IMR-90 (cell line): ENCODE measurements at regions not wholly inside any gene's neighbourhood (a gene's known extent, or its start where the extent isn't known, plus 50 kb on each side); places are given as distances from the start of the nearest gene placed in this dataset.

Source experiments
- ATAC-seq: fragments of 200-7000 bp; cut with Tn5 transposase; 2 replicates; pipeline ENCODE4 v1.9.1; 2020; ENCODE audit warnings: low read depth, mild to moderate bottlenecking, moderate library complexity
- BruUV-seq: library from RNA; stranded (reverse); fragments of 400-500 nt; replicated peaks from 2 replicates; lab custom pipeline; 2021; lab: Mats Ljungman, UMichigan
- CTCF ChIA-PET: fragments of 300-600 bp; formaldehyde crosslinking; extraction: SDS; loops from one replicate; lab custom pipeline; 2021; ENCODE audit warnings: antibody characterized with exemption; lab: Yijun Ruan, JAX
- POLR2A ChIA-PET: fragments of 300-600 bp; sonication (Branson Sonifier 250); formaldehyde crosslinking; loops from one replicate; lab custom pipeline; 2022; ENCODE audit warnings: antibody characterized with exemption; ENCODE audit not compliant: unreplicated experiment; lab: Charles Lee
- DNase-seq: peaks from one replicate; pipeline ENCODE4 v3.0.0; 2013
- H2AFZ ChIP-seq: replicated peaks from 2 replicates; pipeline ENCODE3; 2013; ENCODE audit warnings: low read length, mild to moderate bottlenecking; ENCODE audit not compliant: poor library complexity
- H2AK5ac ChIP-seq: 2 replicates; pipeline ENCODE4 v1.6.1; 2013; ENCODE audit warnings: low read depth, low read length, inconsistent platforms
- H2AK9ac ChIP-seq: replicated peaks from 2 replicates; pipeline ENCODE3; 2013; ENCODE audit warnings: mild to moderate bottlenecking, low read depth, low read length, moderate library complexity; ENCODE audit not compliant: poor library complexity
- H2BK120ac ChIP-seq: 2 replicates; pipeline ENCODE4 v1.6.1; 2013; ENCODE audit warnings: low read depth, low read length, inconsistent platforms
- H2BK15ac ChIP-seq: 3 replicates; pipeline ENCODE4 v1.6.1; 2013; ENCODE audit warnings: low read depth, low read length, inconsistent platforms
- H2BK20ac ChIP-seq: 2 replicates; pipeline ENCODE4 v1.6.1; 2013; ENCODE audit warnings: low read depth, mild to moderate bottlenecking, inconsistent platforms, low read length, moderate library complexity
- H2BK5ac ChIP-seq: 2 replicates; pipeline ENCODE4 v1.6.1; 2013; ENCODE audit warnings: mild to moderate bottlenecking, low read depth, low read length, inconsistent platforms; ENCODE audit not compliant: poor library complexity, severe bottlenecking
- H3K14ac ChIP-seq: replicated peaks from 2 replicates; pipeline ENCODE4 v1.6.1; 2013; ENCODE audit warnings: low read depth, low read length, inconsistent platforms
- H3K18ac ChIP-seq: 2 replicates; pipeline ENCODE4 v1.6.1; 2013; ENCODE audit warnings: low read depth, low read length, control low read depth
- H3K23ac ChIP-seq: 2 replicates; pipeline ENCODE4 v1.6.1; 2013; ENCODE audit warnings: low read depth, low read length, inconsistent platforms
- H3K27ac ChIP-seq: 2 replicates; pipeline ENCODE4 v1.5.1; 2013; ENCODE audit warnings: mild to moderate bottlenecking, control low read depth, low read length; ENCODE audit not compliant: insufficient read depth
- H3K27me3 ChIP-seq: 2 replicates; pipeline ENCODE4 v1.6.1; 2013; ENCODE audit warnings: low read length; ENCODE audit not compliant: control insufficient read depth, insufficient read depth
- H3K36me3 ChIP-seq: 2 replicates; pipeline ENCODE4 v1.6.1; 2013; ENCODE audit warnings: low read length, mixed read lengths; ENCODE audit not compliant: control insufficient read depth, insufficient read depth
- H3K4ac ChIP-seq: 2 replicates; pipeline ENCODE4 v1.6.1; 2013; ENCODE audit warnings: low read depth, low read length, inconsistent platforms
- H3K4me1 ChIP-seq: 2 replicates; pipeline ENCODE4 v1.6.1; 2013; ENCODE audit warnings: low read length, mixed read lengths; ENCODE audit not compliant: control insufficient read depth, insufficient read depth
- H3K4me2 ChIP-seq: 2 replicates; pipeline ENCODE4 v1.6.1; 2013; ENCODE audit warnings: low read depth, mild to moderate bottlenecking, control low read depth, low read length, moderate library complexity
- H3K4me3 ChIP-seq: 2 replicates; pipeline ENCODE4 v1.5.1; 2013; ENCODE audit warnings: low read depth, mild to moderate bottlenecking, control low read depth, low read length, moderate library complexity; ENCODE audit not compliant: insufficient read depth
- H3K56ac ChIP-seq: 2 replicates; pipeline ENCODE4 v1.6.1; 2013; ENCODE audit warnings: low read length, inconsistent platforms; ENCODE audit not compliant: insufficient read depth; ENCODE audit errors: extremely low read depth
- H3K79me1 ChIP-seq, 2 experiments: 2 replicates each; pipeline ENCODE4 v1.6.1; 2013; ENCODE audit warnings: low read length in 2 of 2, inconsistent platforms in 1 of 2, low read depth in 1 of 2
- H3K9ac ChIP-seq: 2 replicates; pipeline ENCODE4 v1.6.1; 2013; ENCODE audit warnings: low read depth, low read length, control low read depth
- H3K9me1 ChIP-seq: 2 replicates; pipeline ENCODE4 v1.6.1; 2013; ENCODE audit warnings: low read length, inconsistent platforms; ENCODE audit not compliant: insufficient read depth
- H3K9me3 ChIP-seq: 2 replicates; pipeline ENCODE4 v1.6.1; 2013; ENCODE audit warnings: low read length; ENCODE audit not compliant: control insufficient read depth, insufficient read depth
- H4K20me1 ChIP-seq: 2 replicates; pipeline ENCODE4 v1.6.1; 2013; ENCODE audit warnings: low read length, inconsistent platforms; ENCODE audit not compliant: insufficient read depth
- H4K5ac ChIP-seq: 2 replicates; pipeline ENCODE4 v1.6.1; 2013; ENCODE audit warnings: mild to moderate bottlenecking, low read depth, low read length, control low read depth
- H4K8ac ChIP-seq, 2 experiments: 2 replicates each; pipeline ENCODE4 v1.6.1; 2013; ENCODE audit warnings: low read depth in 2 of 2, low read length in 2 of 2, control low read depth in 1 of 2, inconsistent platforms in 1 of 2
- H4K91ac ChIP-seq: 2 replicates; pipeline ENCODE4 v1.6.1; 2013; ENCODE audit warnings: low read depth, low read length, inconsistent platforms; ENCODE audit not compliant: insufficient read depth
- BHLHE40 ChIP-seq: fragments of 150-350 bp; IDR thresholded peaks from 2 replicates; pipeline ENCODE4 v1.6.1; 2016; ENCODE audit warnings: mild to moderate bottlenecking, low read depth, low read length
- CEBPB ChIP-seq: IDR thresholded peaks from 2 replicates; pipeline ENCODE4 v1.6.1; 2012; ENCODE audit warnings: low read depth, low read length, improper control_type of control experiment
- CHD1 ChIP-seq: IDR thresholded peaks from 2 replicates; pipeline ENCODE4 v1.6.1; 2012; ENCODE audit warnings: low read depth, low read length, improper control_type of control experiment
- FOS ChIP-seq: fragments of 150-350 bp; IDR thresholded peaks from 2 replicates; pipeline ENCODE4 v1.6.1; 2016; ENCODE audit warnings: low read depth, low read length
- MAFK ChIP-seq: IDR thresholded peaks from 2 replicates; pipeline ENCODE4 v1.6.1; 2012; ENCODE audit warnings: low read depth, low read length, improper control_type of control experiment
- MAZ ChIP-seq: IDR thresholded peaks from 2 replicates; pipeline ENCODE4 v1.6.1; 2012; ENCODE audit warnings: low read depth, mild to moderate bottlenecking, low read length, improper control_type of control experiment, moderate library complexity, borderline replicate concordance
- MXI1 ChIP-seq: IDR thresholded peaks from 2 replicates; pipeline ENCODE4 v1.6.1; 2012; ENCODE audit warnings: low read depth, mild to moderate bottlenecking, low read length, moderate library complexity, borderline replicate concordance
- NFE2L2 ChIP-seq: fragments of 150-350 bp; IDR thresholded peaks from 2 replicates; pipeline ENCODE4 v1.6.1; 2016; ENCODE audit warnings: low read depth, mild to moderate bottlenecking, low read length
- RAD21 ChIP-seq: IDR thresholded peaks from 2 replicates; pipeline ENCODE4 v1.6.1; 2012; ENCODE audit warnings: low read length, improper control_type of control experiment
- RCOR1 ChIP-seq: IDR thresholded peaks from 2 replicates; pipeline ENCODE4 v1.6.1; 2012; ENCODE audit warnings: mild to moderate bottlenecking, low read length, improper control_type of control experiment; ENCODE audit not compliant: insufficient replicate concordance
- RFX5 ChIP-seq: IDR thresholded peaks from 2 replicates; pipeline ENCODE4 v1.8.0; 2012; ENCODE audit warnings: low read depth, mild to moderate bottlenecking, low read length, moderate library complexity
- SMC3 ChIP-seq: fragments of 150-350 bp; IDR thresholded peaks from 2 replicates; pipeline ENCODE4 v1.6.1; 2016; ENCODE audit warnings: low read depth, mild to moderate bottlenecking, antibody characterized with exemption, low read length, moderate library complexity
- WGBS, 2 experiments: methylation state at CpG; one replicate each; pipeline versions ENCODE4 v1.1.5 to v1.1.7; 2013; ENCODE audit warnings: missing lambda C conversion rate in 2 of 2; ENCODE audit not compliant: insufficient read length in 1 of 2; ENCODE audit errors: extremely low coverage in 2 of 2; 5-methylcytosine and 5-hydroxymethylcytosine counted together
- dilution Hi-C: fragments of 300-500 bp; cut with HindIII; formaldehyde crosslinking; loops from one replicate; pipeline ENCODE4 v1.14.3; 2018; ENCODE audit warnings: low sequenced_read_pairs; ENCODE audit not compliant: unreplicated experiment
- in situ Hi-C: fragments of 300-500 bp; cut with MboI; formaldehyde crosslinking; loops from 3 replicates; pipeline ENCODE4 v1.14.3; 2019; ENCODE audit warnings: low sequenced_read_pairs, inconsistent platforms, mixed read lengths
- intact Hi-C: fragments of 100-400 bp; cut with micrococcal nuclease; formaldehyde crosslinking; loops from 2 replicates; pipeline ENCODE4 v1.10.0; 2022
- TF ChIP-seq, protein P1 (sequence below): conservative IDR thresholded peaks from 2 replicates; pipeline ENCODE4 v1.5.1; 2012; ENCODE audit warnings: mild to moderate bottlenecking, low read depth, low read length, improper control_type of control experiment
- TF ChIP-seq, protein P2 (sequence below): fragments of 150-350 bp; IDR thresholded peaks from 2 replicates; pipeline ENCODE4 v1.6.1; 2016; ENCODE audit warnings: low read depth, mild to moderate bottlenecking, low read length, moderate library complexity, borderline replicate concordance
- TF ChIP-seq, protein P3 (sequence below): fragments of 150-350 bp; IDR thresholded peaks from 2 replicates; pipeline ENCODE4 v1.6.1; 2017; ENCODE audit warnings: mild to moderate bottlenecking, antibody characterized with exemption, low read length, low read depth

DNA sequence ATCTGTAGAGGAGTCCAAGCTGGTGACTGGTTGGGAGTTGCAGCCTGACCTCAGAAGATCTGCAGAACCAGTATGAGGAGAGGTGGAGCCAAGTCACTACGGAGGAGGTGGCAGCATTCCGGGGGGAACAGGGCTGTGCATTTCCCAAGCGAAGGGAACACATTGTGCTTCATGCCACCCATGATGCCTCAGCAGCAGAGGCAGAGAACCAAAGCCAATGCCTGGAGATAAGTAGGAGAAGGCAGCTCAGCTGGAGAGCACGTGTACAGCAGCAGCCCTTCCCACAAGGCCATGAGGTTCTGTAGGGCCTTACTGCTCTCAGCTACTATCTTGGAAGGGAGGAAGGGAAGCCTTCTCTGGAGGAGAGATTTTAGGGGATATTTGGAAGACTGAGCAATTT, 67.2 kb upstream of the LRPPRC start:
- no peak overlapping the region for H4K8ac ChIP-seq
- ChIA-PET CTCF (interaction anchor here (0.8 kb wide), 1 partner anchor 24 kb away, joined by 3 read pairs; no protein-coding TSS in a partner anchor), POLR2A (no interaction called here)
- in situ Hi-C loops: no loop called here
- H3K9me1 ChIP-seq: no peaks in the 10 kb centered on the region
- no peak overlapping the region for H3K14ac ChIP-seq
- dilution Hi-C loops: no loop called here
- H3K27ac ChIP-seq: no peak overlapping the region
- H3K36me3 ChIP-seq: no peaks in the 10 kb centered on the region
- H3K27me3 ChIP-seq: peaks cover 12% of the 10 kb centered on the region
- no peak overlapping the region for H2AFZ ChIP-seq
- no peak overlapping the region for H2BK20ac ChIP-seq
- no peak overlapping the region for H4K91ac ChIP-seq
- WGBS, 2 experiments: 100% methylated on average over 1 of the region's 4 CpGs; no CpG with 5 or more reads in 1 of the 2 experiments
- H3K79me1 ChIP-seq: no peaks in the 10 kb centered on the region
- BruUV-seq: no TSS peak
- H3K4me2 ChIP-seq: no peak overlapping the region
- H3K4me1 ChIP-seq: no peaks in the 10 kb centered on the region
- no peak overlapping the region for H4K5ac ChIP-seq
- H3K4ac ChIP-seq: no peak overlapping the region
- TF ChIP-seq MXI1: no peak
- TF ChIP-seq MAFK: no peak
- TF ChIP-seq, protein P1, sequence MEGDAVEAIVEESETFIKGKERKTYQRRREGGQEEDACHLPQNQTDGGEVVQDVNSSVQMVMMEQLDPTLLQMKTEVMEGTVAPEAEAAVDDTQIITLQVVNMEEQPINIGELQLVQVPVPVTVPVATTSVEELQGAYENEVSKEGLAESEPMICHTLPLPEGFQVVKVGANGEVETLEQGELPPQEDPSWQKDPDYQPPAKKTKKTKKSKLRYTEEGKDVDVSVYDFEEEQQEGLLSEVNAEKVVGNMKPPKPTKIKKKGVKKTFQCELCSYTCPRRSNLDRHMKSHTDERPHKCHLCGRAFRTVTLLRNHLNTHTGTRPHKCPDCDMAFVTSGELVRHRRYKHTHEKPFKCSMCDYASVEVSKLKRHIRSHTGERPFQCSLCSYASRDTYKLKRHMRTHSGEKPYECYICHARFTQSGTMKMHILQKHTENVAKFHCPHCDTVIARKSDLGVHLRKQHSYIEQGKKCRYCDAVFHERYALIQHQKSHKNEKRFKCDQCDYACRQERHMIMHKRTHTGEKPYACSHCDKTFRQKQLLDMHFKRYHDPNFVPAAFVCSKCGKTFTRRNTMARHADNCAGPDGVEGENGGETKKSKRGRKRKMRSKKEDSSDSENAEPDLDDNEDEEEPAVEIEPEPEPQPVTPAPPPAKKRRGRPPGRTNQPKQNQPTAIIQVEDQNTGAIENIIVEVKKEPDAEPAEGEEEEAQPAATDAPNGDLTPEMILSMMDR: no peak
- TF ChIP-seq CEBPB: no peak
- no peak for TF ChIP-seq BHLHE40
- no peak for TF ChIP-seq MAZ
- TF ChIP-seq SMC3: no peak
- TF ChIP-seq FOS: no peak
- no peak for TF ChIP-seq RFX5
- TF ChIP-seq RAD21: no peak
- TF ChIP-seq, protein P2, sequence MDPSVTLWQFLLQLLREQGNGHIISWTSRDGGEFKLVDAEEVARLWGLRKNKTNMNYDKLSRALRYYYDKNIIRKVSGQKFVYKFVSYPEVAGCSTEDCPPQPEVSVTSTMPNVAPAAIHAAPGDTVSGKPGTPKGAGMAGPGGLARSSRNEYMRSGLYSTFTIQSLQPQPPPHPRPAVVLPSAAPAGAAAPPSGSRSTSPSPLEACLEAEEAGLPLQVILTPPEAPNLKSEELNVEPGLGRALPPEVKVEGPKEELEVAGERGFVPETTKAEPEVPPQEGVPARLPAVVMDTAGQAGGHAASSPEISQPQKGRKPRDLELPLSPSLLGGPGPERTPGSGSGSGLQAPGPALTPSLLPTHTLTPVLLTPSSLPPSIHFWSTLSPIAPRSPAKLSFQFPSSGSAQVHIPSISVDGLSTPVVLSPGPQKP: no peak
- no peak for TF ChIP-seq RCOR1
- no peak for TF ChIP-seq NFE2L2
- TF ChIP-seq CHD1: no peak
- TF ChIP-seq, protein P3, sequence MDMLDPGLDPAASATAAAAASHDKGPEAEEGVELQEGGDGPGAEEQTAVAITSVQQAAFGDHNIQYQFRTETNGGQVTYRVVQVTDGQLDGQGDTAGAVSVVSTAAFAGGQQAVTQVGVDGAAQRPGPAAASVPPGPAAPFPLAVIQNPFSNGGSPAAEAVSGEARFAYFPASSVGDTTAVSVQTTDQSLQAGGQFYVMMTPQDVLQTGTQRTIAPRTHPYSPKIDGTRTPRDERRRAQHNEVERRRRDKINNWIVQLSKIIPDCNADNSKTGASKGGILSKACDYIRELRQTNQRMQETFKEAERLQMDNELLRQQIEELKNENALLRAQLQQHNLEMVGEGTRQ: no peak
- no peak overlapping the region for H2AK9ac ChIP-seq
- H2BK5ac ChIP-seq: no peak overlapping the region
- DNase-seq: no peak
- no peak overlapping the region for H2BK15ac ChIP-seq
- H3K4me3 ChIP-seq: no peak overlapping the region
- intact Hi-C loops: no loop called here
- no peaks in the 10 kb centered on the region for H4K20me1 ChIP-seq
- H3K9ac ChIP-seq: no peak overlapping the region
- no peak overlapping the region for H3K23ac ChIP-seq
- no peak overlapping the region for H2BK120ac ChIP-seq
- H3K56ac ChIP-seq: no peak overlapping the region
- no peak overlapping the region for H3K18ac ChIP-seq
- no peak overlapping the region for H2AK5ac ChIP-seq
- no peaks in the 10 kb centered on the region for H3K9me3 ChIP-seq
- ATAC-seq: no peak
